Astrocyte (in vitro differentiated cells and primary cell): ENCODE measurements at regions not wholly inside any gene's neighbourhood (a gene's known extent, or its start where the extent isn't known, plus 50 kb on each side); places are given as distances from the start of the nearest gene placed in this dataset.

ENCODE experiments used
- DNase-seq: peaks from one replicate; pipeline ENCODE4 v3.0.0-alpha.2; 2010; ENCODE audit warnings: low read depth
- FAIRE-seq: peaks from 2 replicates; lab custom pipeline; 2011; peaks lifted over from hg19 to GRCh38; lab: Jason Lieb, UNC
- H2AFZ ChIP-seq: 2 replicates; pipeline ENCODE4 v1.6.0; 2012; ENCODE audit warnings: low read depth, low read length, inconsistent platforms
- H3K27ac ChIP-seq: 2 replicates; pipeline ENCODE4 v1.5.1; 2011; ENCODE audit warnings: low read depth, low read length, inconsistent platforms
- H3K27me3 ChIP-seq: 2 replicates; pipeline ENCODE4 v1.6.0; 2011; ENCODE audit warnings: low read length, inconsistent platforms; ENCODE audit not compliant: insufficient read depth
- H3K36me3 ChIP-seq: 2 replicates; pipeline ENCODE4 v1.5.1; 2011; ENCODE audit warnings: low read length, inconsistent platforms; ENCODE audit not compliant: insufficient read depth
- H3K4me1 ChIP-seq: 2 replicates; pipeline ENCODE4 v1.5.1; 2011; ENCODE audit warnings: low read length, inconsistent platforms; ENCODE audit not compliant: insufficient read depth
- H3K4me2 ChIP-seq: 2 replicates; pipeline ENCODE4 v1.6.0; 2012; ENCODE audit warnings: low read length, inconsistent platforms
- H3K4me3 ChIP-seq: 2 replicates; pipeline ENCODE4 v1.5.1; 2011; ENCODE audit warnings: low read depth, mild to moderate bottlenecking, low read length, inconsistent platforms; ENCODE audit not compliant: insufficient read depth
- H3K79me2 ChIP-seq: 2 replicates; pipeline ENCODE4 v1.6.0; 2012; ENCODE audit warnings: mild to moderate bottlenecking, low read length, inconsistent platforms; ENCODE audit not compliant: insufficient read depth
- H3K9ac ChIP-seq: 2 replicates; pipeline ENCODE4 v1.6.0; 2012; ENCODE audit warnings: mild to moderate bottlenecking, low read length, inconsistent platforms
- H3K9me3 ChIP-seq: 2 replicates; pipeline ENCODE4 v1.5.1; 2012; ENCODE audit warnings: low read depth, mild to moderate bottlenecking, low read length, inconsistent platforms; ENCODE audit not compliant: insufficient read depth
- H4K20me1 ChIP-seq: 2 replicates; pipeline ENCODE4 v1.6.0; 2012; ENCODE audit warnings: low read length, inconsistent platforms; ENCODE audit not compliant: insufficient read depth
- H3K27ac Mint-ChIP-seq: one replicate; pipeline ENCODE4 v1.8.0; 2021; ENCODE audit warnings: mild to moderate bottlenecking, mixed read lengths; ENCODE audit not compliant: unreplicated experiment
- H3K27me3 Mint-ChIP-seq: one replicate; pipeline ENCODE4 v1.8.0; 2021; ENCODE audit warnings: low read depth, mixed read lengths; ENCODE audit not compliant: unreplicated experiment
- H3K36me3 Mint-ChIP-seq: one replicate; pipeline ENCODE4 v1.8.0; 2021; ENCODE audit warnings: low read depth, mixed read lengths; ENCODE audit not compliant: unreplicated experiment
- H3K4me1 Mint-ChIP-seq: one replicate; pipeline ENCODE4 v1.8.0; 2021; ENCODE audit warnings: low read depth, mixed read lengths; ENCODE audit not compliant: unreplicated experiment
- H3K4me3 Mint-ChIP-seq: one replicate; pipeline ENCODE4 v1.8.0; 2021; ENCODE audit warnings: mild to moderate bottlenecking, moderate library complexity, mixed read lengths; ENCODE audit not compliant: unreplicated experiment
- H3K9me3 Mint-ChIP-seq: one replicate; pipeline ENCODE4 v1.8.0; 2021; ENCODE audit warnings: mild to moderate bottlenecking, mixed read lengths; ENCODE audit not compliant: unreplicated experiment
- CTCF ChIP-seq: IDR thresholded peaks from 2 replicates; pipeline ENCODE4 v1.5.1; 2011; ENCODE audit warnings: low read depth, mild to moderate bottlenecking, inconsistent platforms, low read length, moderate library complexity; ENCODE audit not compliant: insufficient read depth
- EZH2 ChIP-seq: IDR thresholded peaks from 2 replicates; pipeline ENCODE4 v1.6.1; 2012; ENCODE audit warnings: mild to moderate bottlenecking, low read length, inconsistent platforms; ENCODE audit not compliant: insufficient read depth

GRCh38 chr11:93034723-93035039, 65.2 kb downstream of the MTNR1B start:
- Histone ChIP-seq H3K9ac (no peak overlapping the region), H3K27me3 (no peaks in the 10 kb centered on the region), H3K36me3 (no peaks in the 10 kb centered on the region), H3K9me3 (no peaks in the 10 kb centered on the region), H3K79me2 (no peaks in the 10 kb centered on the region), H3K27ac (no peak overlapping the region), H3K4me1 (peaks cover 12% of the 10 kb centered on the region), H4K20me1 (no peaks in the 10 kb centered on the region), H3K4me3 (no peak overlapping the region), H3K4me2 (no peak overlapping the region), H2AFZ (no peak overlapping the region)
- H3K36me3 Mint-ChIP-seq = no peaks in the 10 kb centered on the region
- H3K4me3 Mint-ChIP-seq = no peak overlapping the region
- no peak overlapping the region for H3K27ac Mint-ChIP-seq
- no peaks in the 10 kb centered on the region for H3K9me3 Mint-ChIP-seq
- DNase-seq (no peak), FAIRE-seq (no peak)
- TF ChIP-seq EZH2 (no peak), CTCF (no peak)
- no peaks in the 10 kb centered on the region for H3K27me3 Mint-ChIP-seq
- H3K4me1 Mint-ChIP-seq = peaks cover 28% of the 10 kb centered on the region

DNA sequence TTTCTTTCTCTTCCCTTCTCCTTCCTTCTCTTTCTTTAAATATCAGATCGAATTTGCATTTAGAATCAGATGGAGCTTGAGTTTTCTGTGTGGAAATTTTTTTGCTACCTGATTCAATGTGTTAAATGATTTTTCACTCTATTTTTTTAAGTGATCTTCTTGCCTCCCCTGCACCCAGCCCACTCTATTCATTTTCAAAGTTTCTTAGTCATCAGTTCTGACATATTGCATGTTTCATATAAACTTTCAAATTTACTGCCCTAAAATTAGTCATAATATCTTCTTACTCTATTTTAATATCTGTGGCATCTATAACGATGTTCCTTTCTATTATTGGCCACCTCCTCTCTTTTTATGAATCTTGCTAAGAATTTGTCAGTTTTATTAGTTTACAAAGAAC, 69.1 kb downstream of the MTNR1B start:
- FAIRE-seq = no peak

More for the DNA sequence above, 69.1 kb downstream of the MTNR1B start:
- H3K79me2 ChIP-seq = no peaks in the 10 kb centered on the region
- H3K27ac Mint-ChIP-seq = peak overlapping the region; percentile 15
- no peak overlapping the region for H3K4me2 ChIP-seq
- peaks cover 4% of the 10 kb centered on the region for H3K36me3 Mint-ChIP-seq
- TF ChIP-seq EZH2 = no peak
- no peak for TF ChIP-seq CTCF
- peaks cover 12% of the 10 kb centered on the region for H3K9me3 Mint-ChIP-seq
- no peaks in the 10 kb centered on the region for H3K4me1 ChIP-seq
- no peak overlapping the region for H3K4me3 ChIP-seq
- DNase-seq = no peak
- no peaks in the 10 kb centered on the region for H3K27me3 ChIP-seq
- no peak overlapping the region for H3K4me3 Mint-ChIP-seq
- no peak overlapping the region for H2AFZ ChIP-seq
- no peak overlapping the region for H3K27ac ChIP-seq
- H4K20me1 ChIP-seq = no peaks in the 10 kb centered on the region
- H3K9me3 ChIP-seq = no peaks in the 10 kb centered on the region
- peaks cover 8% of the 10 kb centered on the region for H3K4me1 Mint-ChIP-seq
- H3K9ac ChIP-seq = no peak overlapping the region
- no peaks in the 10 kb centered on the region for H3K36me3 ChIP-seq
- H3K27me3 Mint-ChIP-seq = no peaks in the 10 kb centered on the region
